ENCODE measurements at regions not wholly inside any gene's neighbourhood (a gene's known extent, or its start where the extent isn't known, plus 50 kb on each side); places are given as distances from the start of the nearest gene placed in this dataset.
"Not testable (repeated sequence)": the region's sequence is repeated elsewhere in the genome, so short reads cannot be mapped to it uniquely, and the experiment has no call there.

DNA sequence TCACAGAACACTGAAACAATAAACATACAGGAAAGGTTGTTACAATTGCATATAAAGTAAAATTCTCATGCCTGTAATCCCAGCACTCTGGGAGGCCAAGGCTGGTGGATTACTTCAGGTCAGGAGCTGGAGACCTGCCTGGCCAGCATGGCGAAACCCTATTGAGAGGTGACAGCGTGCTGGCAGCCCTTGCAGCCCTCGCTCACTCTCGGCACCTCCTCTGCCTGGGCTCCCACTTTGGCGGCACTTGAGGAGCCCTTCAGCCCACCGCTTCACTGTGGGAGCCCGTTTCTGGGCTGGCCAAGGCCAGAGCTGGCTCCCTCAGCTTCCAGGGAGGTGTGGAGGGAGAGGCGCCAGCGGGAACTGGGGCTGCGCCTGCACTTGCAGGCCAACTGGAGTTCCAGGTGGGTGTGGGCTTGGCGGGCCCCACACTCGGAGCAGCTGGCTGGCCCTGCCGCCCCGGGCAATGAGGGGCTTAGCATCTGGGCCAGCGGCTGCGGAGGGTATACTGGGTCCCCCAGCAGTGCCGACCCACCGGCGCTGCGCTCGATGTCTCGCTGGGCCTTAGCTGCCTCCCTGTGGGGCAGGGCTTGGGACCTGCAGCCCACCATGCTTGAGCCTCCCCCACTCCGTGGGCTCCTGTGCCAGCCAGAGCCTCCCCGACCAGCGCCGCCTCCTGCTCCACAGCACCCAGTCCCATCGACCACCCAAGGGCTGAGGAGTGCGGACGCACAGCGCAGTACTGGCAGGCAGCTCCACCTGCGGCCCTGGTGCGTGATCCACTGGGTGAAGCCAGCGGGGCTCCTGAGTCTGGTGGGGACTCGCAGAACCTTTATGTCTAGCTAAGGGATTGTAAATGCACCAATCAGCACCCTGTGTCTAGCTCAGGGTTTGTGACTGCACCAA lies 51.5 kb upstream of the MBNL1 start:
- not testable (repeated sequence) for DNase-seq (ENCODE audit: low read depth, low spot score)

DNA sequence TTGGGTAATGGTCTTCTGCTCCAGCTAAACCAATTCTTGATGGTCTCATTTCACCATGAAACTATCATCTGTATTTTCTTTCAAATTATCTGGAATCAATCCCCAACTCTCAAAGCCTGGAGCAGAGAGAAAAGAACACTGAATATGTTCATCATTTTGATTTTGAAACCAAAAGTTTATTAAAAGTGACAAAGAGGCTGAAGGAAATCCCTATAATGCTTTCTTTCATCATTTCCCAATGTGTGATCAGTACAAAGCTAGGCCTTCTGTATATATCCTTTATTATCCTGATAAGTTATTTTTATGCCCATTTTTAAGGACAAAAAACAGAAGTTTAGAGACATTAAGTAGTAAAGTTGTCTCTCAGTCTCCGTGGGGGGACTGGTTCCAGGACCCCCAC lies 50.1 kb upstream of the MBNL1 start:
- no peak for DNase-seq (ENCODE audit: low read depth, low spot score)
